Thyroid gland (tissue), 4 donors: ENCODE measurements at regions not wholly inside any gene's neighbourhood (a gene's known extent, or its start where the extent isn't known, plus 50 kb on each side); places are given as distances from the start of the nearest gene placed in this dataset.
"Not testable (repeated sequence)": the region's sequence is repeated elsewhere in the genome, so short reads cannot be mapped to it uniquely, and the experiment has no call there.

Experiments used
- DNase-seq, 2 donors: peaks; one replicate each; pipeline ENCODE4 v3.0.0-alpha.2; 2019
- H3K27ac ChIP-seq, 3 donors: fragments of 200-600 bp; sonication (generic); 1 replicate in 2 of 3; 2 replicates in 1 of 3; pipeline ENCODE4 v1.5.1; 2016 to 2019; ENCODE audit warnings: mild to moderate bottlenecking in 1 of 3, moderate library complexity in 1 of 3
- H3K27me3 ChIP-seq: fragments of 200-600 bp; sonication (generic); one replicate; pipeline ENCODE4 v1.5.1; 2019
- H3K36me3 ChIP-seq, 2 donors: fragments of 200-600 bp; sonication (generic); one replicate each; pipeline ENCODE4 v1.5.1; 2016 to 2019
- H3K4me1 ChIP-seq, 2 donors: fragments of 200-600 bp; sonication (generic); one replicate each; pipeline ENCODE4 v1.5.1; 2017 to 2019
- H3K4me3 ChIP-seq, 3 donors: fragments of 200-600 bp; sonication (generic); replicated peaks in 1 of 3; 1 replicate in 2 of 3; 2 replicates in 1 of 3; pipeline ENCODE4 v1.5.1; 2016; ENCODE audit warnings: mild to moderate bottlenecking in 1 of 3
- H3K9me3 ChIP-seq: fragments of 200-600 bp; sonication (generic); one replicate; pipeline ENCODE4 v1.5.1; 2017
- CTCF ChIP-seq, 6 experiments: fragments of 200-600 bp in 3 of 6; fragments of 450-650 bp in 3 of 6; sonication (generic) in 3 of 6; IDR thresholded peaks; one replicate each; pipeline ENCODE4 v1.5.1; 2016 to 2019; ENCODE audit warnings: antibody characterized with exemption in 6 of 6, mild to moderate bottlenecking in 2 of 6, inconsistent platforms in 1 of 6, moderate library complexity in 1 of 6
- WGBS, 2 donors: methylation state at CpG; one replicate each; pipeline ENCODE4 v1.1.5; 2017; 5-methylcytosine and 5-hydroxymethylcytosine counted together
- intact Hi-C: fragments of 100-400 bp; cut with DNase I; formaldehyde crosslinking; loops from one replicate; pipeline ENCODE4 v1.15.1; 2023

- 95 to 100% methylated on average over 1 of the region's 1 CpG for WGBS, 2 donors
- intact Hi-C loops, H3K36me3 ChIP-seq, DNase-seq, H3K4me3 ChIP-seq, H3K27ac ChIP-seq, H3K9me3 ChIP-seq, H3K4me1 ChIP-seq, H3K27me3 ChIP-seq: not testable (repeated sequence)
- TF ChIP-seq CTCF (IDR thresholded peaks at IDR 0.05) = peak in 1 of 6 experiments; percentile 8
These were observed 125.5 kb downstream of the ZFY start for GRCh38 chrY:3060671-3061070.

- DNase-seq, H3K27ac ChIP-seq, intact Hi-C loops, H3K36me3 ChIP-seq, H3K27me3 ChIP-seq, H3K4me3 ChIP-seq, H3K4me1 ChIP-seq, H3K9me3 ChIP-seq: not testable (repeated sequence)
- 100% methylated on average over 1 of the region's 2 CpGs for WGBS, 2 donors
These were observed 153.0 kb downstream of the ZFY start for GRCh38 chrY:3088149-3088548.

GRCh38 chrY:3108674-3109073, 173.5 kb downstream of the ZFY start:
- WGBS, 2 donors = 80 to 93% methylated on average over 2 to 3 of the region's 4 CpGs
- H3K4me3 ChIP-seq, H3K36me3 ChIP-seq, H3K27me3 ChIP-seq, DNase-seq, H3K4me1 ChIP-seq, intact Hi-C loops, H3K9me3 ChIP-seq, H3K27ac ChIP-seq: not testable (repeated sequence)

- 80 to 91% methylated on average over 1 of the region's 1 CpG for WGBS, 2 donors
- H3K36me3 ChIP-seq, H3K4me3 ChIP-seq, intact Hi-C loops, H3K4me1 ChIP-seq, H3K27me3 ChIP-seq, H3K27ac ChIP-seq, H3K9me3 ChIP-seq, DNase-seq: not testable (repeated sequence)
These were observed 185.1 kb downstream of the ZFY start for GRCh38 chrY:3120234-3120633.

GRCh38 chrY:3120716-3121115, 185.5 kb downstream of the ZFY start:
- intact Hi-C loops, H3K27me3 ChIP-seq, H3K4me3 ChIP-seq, H3K36me3 ChIP-seq, H3K9me3 ChIP-seq, DNase-seq, H3K4me1 ChIP-seq, H3K27ac ChIP-seq: not testable (repeated sequence)

- H3K27ac ChIP-seq, DNase-seq, intact Hi-C loops, H3K36me3 ChIP-seq, H3K4me3 ChIP-seq, H3K9me3 ChIP-seq, H3K27me3 ChIP-seq, H3K4me1 ChIP-seq: not testable (repeated sequence)
- 93% methylated on average over 3 of the region's 3 CpGs; no CpG with 5 or more reads in 1 of the 2 donors for WGBS, 2 donors
These were observed 188.3 kb downstream of the ZFY start for GRCh38 chrY:3123482-3123881.

GRCh38 chrY:3171074-3171473, 235.9 kb downstream of the ZFY start:
- H3K27me3 ChIP-seq, H3K4me3 ChIP-seq, H3K9me3 ChIP-seq, H3K27ac ChIP-seq, intact Hi-C loops, H3K4me1 ChIP-seq, DNase-seq, H3K36me3 ChIP-seq: not testable (repeated sequence)
- WGBS, 2 donors = 39 to 43% methylated on average over 2 of the region's 2 CpGs

- H3K27me3 ChIP-seq, H3K9me3 ChIP-seq, H3K27ac ChIP-seq, DNase-seq, intact Hi-C loops, H3K4me1 ChIP-seq, H3K36me3 ChIP-seq, H3K4me3 ChIP-seq: not testable (repeated sequence)
- WGBS, 2 donors = 92 to 100% methylated on average over 2 of the region's 5 CpGs
These were observed 259.9 kb downstream of the ZFY start for GRCh38 chrY:3195035-3195434.

- intact Hi-C loops = not testable (repeated sequence)
These were observed 267.1 kb downstream of the ZFY start for GRCh38 chrY:3202287-3202686.

GRCh38 chrY:3206733-3207132, 271.6 kb downstream of the ZFY start:
- H3K4me3 ChIP-seq, intact Hi-C loops, H3K27me3 ChIP-seq, H3K27ac ChIP-seq, DNase-seq, H3K36me3 ChIP-seq, H3K4me1 ChIP-seq, H3K9me3 ChIP-seq: not testable (repeated sequence)

More at GRCh38 chrY:3202287-3202686, 267.1 kb downstream of the ZFY start:
- DNase-seq, H3K4me3 ChIP-seq, H3K27ac ChIP-seq, H3K36me3 ChIP-seq, H3K9me3 ChIP-seq, H3K27me3 ChIP-seq, H3K4me1 ChIP-seq: not testable (repeated sequence)
- 82 to 100% methylated on average over 2 of the region's 3 CpGs for WGBS, 2 donors

- H3K27me3 ChIP-seq, H3K4me1 ChIP-seq, H3K9me3 ChIP-seq, H3K27ac ChIP-seq, intact Hi-C loops, H3K4me3 ChIP-seq, H3K36me3 ChIP-seq, DNase-seq: not testable (repeated sequence)
- WGBS, 2 donors = 7 to 23% methylated on average over 1 of the region's 1 CpG
These were observed 278.0 kb downstream of the ZFY start for GRCh38 chrY:3213183-3213582.

GRCh38 chrY:3218134-3218533, 283.0 kb downstream of the ZFY start:
- intact Hi-C loops = not testable (repeated sequence)

GRCh38 chrY:3218559-3218958, 283.4 kb downstream of the ZFY start:
- intact Hi-C loops, H3K27ac ChIP-seq: not testable (repeated sequence)
- 68 to 80% methylated on average over 4 to 6 of the region's 6 CpGs for WGBS, 2 donors

More at GRCh38 chrY:3218134-3218533, 283.0 kb downstream of the ZFY start:
- WGBS, 2 donors = 47 to 73% methylated on average over 2 to 4 of the region's 4 CpGs
- not testable (repeated sequence) for H3K9me3 ChIP-seq, H3K36me3 ChIP-seq, H3K27me3 ChIP-seq, H3K4me1 ChIP-seq, H3K27ac ChIP-seq, DNase-seq, H3K4me3 ChIP-seq

More at GRCh38 chrY:3218559-3218958, 283.4 kb downstream of the ZFY start:
- H3K9me3 ChIP-seq, DNase-seq, H3K36me3 ChIP-seq, H3K4me1 ChIP-seq, H3K27me3 ChIP-seq, H3K4me3 ChIP-seq: not testable (repeated sequence)
